H9 (cell line): ENCODE measurements at regions not wholly inside any gene's neighbourhood (a gene's known extent, or its start where the extent isn't known, plus 50 kb on each side); places are given as distances from the start of the nearest gene placed in this dataset.

Experiments used
- DNase-seq: peaks from one replicate; pipeline ENCODE4 v3.0.0-alpha.2; 2017
- H2AFZ ChIP-seq: one replicate; pipeline ENCODE4 v1.6.1; 2013; ENCODE audit warnings: mild to moderate bottlenecking, low read length, control low read depth, moderate library complexity
- H2AK5ac ChIP-seq: 2 replicates; pipeline ENCODE4 v1.6.1; 2013; ENCODE audit warnings: low read length, control low read depth, mixed read lengths; ENCODE audit not compliant: insufficient read length
- H2BK120ac ChIP-seq: one replicate; pipeline ENCODE4 v1.6.1; 2013; ENCODE audit warnings: low read depth, mild to moderate bottlenecking, low read length, control low read depth, inconsistent platforms; ENCODE audit not compliant: poor library complexity, severe bottlenecking
- H2BK12ac ChIP-seq: 2 replicates; pipeline ENCODE4 v1.6.1; 2013; ENCODE audit warnings: low read length, control low read depth, mixed read lengths, low read depth; ENCODE audit not compliant: insufficient read length
- H2BK15ac ChIP-seq: 2 replicates; pipeline ENCODE4 v1.6.1; 2013; ENCODE audit warnings: low read depth, low read length, control low read depth
- H2BK20ac ChIP-seq: one replicate; pipeline ENCODE4 v1.6.1; 2013; ENCODE audit warnings: low read depth, mild to moderate bottlenecking, low read length, control low read depth, inconsistent platforms; ENCODE audit not compliant: poor library complexity, severe bottlenecking
- H2BK5ac ChIP-seq: 2 replicates; pipeline ENCODE4 v1.6.1; 2013; ENCODE audit warnings: low read length, control low read depth, mixed read lengths; ENCODE audit not compliant: insufficient read length
- H3K14ac ChIP-seq: 2 replicates; pipeline ENCODE4 v1.6.1; 2013; ENCODE audit warnings: low read length, control low read depth; ENCODE audit not compliant: insufficient read depth
- H3K18ac ChIP-seq: 2 replicates; pipeline ENCODE4 v1.6.1; 2013; ENCODE audit warnings: low read depth, mild to moderate bottlenecking, mixed read lengths, low read length, control low read depth; ENCODE audit not compliant: insufficient read length
- H3K23ac ChIP-seq: 2 replicates; pipeline ENCODE4 v1.6.1; 2013; ENCODE audit warnings: low read length, control low read depth, mixed read lengths, low read depth; ENCODE audit not compliant: insufficient read length
- H3K23me2 ChIP-seq: 2 replicates; pipeline ENCODE4 v1.6.1; 2013; ENCODE audit warnings: low read depth, mild to moderate bottlenecking, mixed read lengths, low read length, control low read depth; ENCODE audit not compliant: insufficient read length, poor library complexity, severe bottlenecking
- H3K27ac ChIP-seq: 2 replicates; pipeline ENCODE4 v1.5.1; 2013; ENCODE audit warnings: low read length, control low read depth, mixed read lengths, low read depth; ENCODE audit not compliant: insufficient read length
- H3K27me3 ChIP-seq: 2 replicates; pipeline ENCODE4 v1.6.1; 2013; ENCODE audit warnings: low read length, control low read depth, inconsistent platforms; ENCODE audit not compliant: insufficient read depth
- H3K4ac ChIP-seq: 2 replicates; pipeline ENCODE4 v1.6.1; 2013; ENCODE audit warnings: low read depth, mild to moderate bottlenecking, control low read depth, inconsistent platforms, low read length, moderate library complexity
- H3K4me1 ChIP-seq: 2 replicates; pipeline ENCODE4 v1.6.1; 2013; ENCODE audit warnings: low read length, control low read depth, inconsistent platforms; ENCODE audit not compliant: insufficient read depth
- H3K4me2 ChIP-seq: 2 replicates; pipeline ENCODE4 v1.6.1; 2013; ENCODE audit warnings: low read length, control low read depth, mixed read lengths; ENCODE audit not compliant: insufficient read length, insufficient read depth
- H3K56ac ChIP-seq: 2 replicates; pipeline ENCODE4 v1.6.1; 2013; ENCODE audit warnings: low read depth, mild to moderate bottlenecking, mixed read lengths, low read length, control low read depth; ENCODE audit not compliant: insufficient read length
- H3K79me1 ChIP-seq: 2 replicates; pipeline ENCODE4 v1.6.1; 2013; ENCODE audit warnings: low read depth, mild to moderate bottlenecking, moderate library complexity, low read length, control low read depth, inconsistent platforms; ENCODE audit not compliant: insufficient read depth, poor library complexity, severe bottlenecking
- H3K79me2 ChIP-seq: 2 replicates; pipeline ENCODE4 v1.6.1; 2013; ENCODE audit warnings: low read length, control low read depth, inconsistent platforms; ENCODE audit not compliant: insufficient read depth
- H3K9ac ChIP-seq: 2 replicates; pipeline ENCODE4 v1.6.1; 2013; ENCODE audit warnings: low read length, control low read depth, mixed read lengths; ENCODE audit not compliant: insufficient read length; ENCODE audit errors: extremely low read depth
- H3K9me3 ChIP-seq: one replicate; pipeline ENCODE4 v1.6.1; 2013; ENCODE audit warnings: low read depth, low read length, inconsistent platforms; ENCODE audit not compliant: control insufficient read depth
- H3T11ph ChIP-seq: one replicate; pipeline ENCODE4 v1.6.1; 2013; ENCODE audit warnings: mild to moderate bottlenecking, low read length, control low read depth, inconsistent platforms
- H4K20me1 ChIP-seq: one replicate; pipeline ENCODE4 v1.6.1; 2013; ENCODE audit not compliant: control insufficient read depth, insufficient read length, insufficient read depth
- H4K5ac ChIP-seq: 2 replicates; pipeline ENCODE4 v1.6.1; 2013; ENCODE audit warnings: low read depth, mild to moderate bottlenecking, mixed read lengths, low read length, control low read depth; ENCODE audit not compliant: insufficient read length
- H4K8ac ChIP-seq: replicated peaks from 2 replicates; pipeline ENCODE4 v1.6.1; 2013; ENCODE audit warnings: low read length, control low read depth, mixed read lengths, low read depth; ENCODE audit not compliant: insufficient read length
- H4K91ac ChIP-seq: 2 replicates; pipeline ENCODE4 v1.6.1; 2013; ENCODE audit warnings: low read depth, mild to moderate bottlenecking, moderate library complexity, mixed read lengths, low read length, control low read depth; ENCODE audit not compliant: insufficient read length
- H3K27ac Mint-ChIP-seq, 3 experiments: 2 replicates in 2 of 3; 3 replicates in 1 of 3; pipeline ENCODE4 v1.8.0; 2020 to 2021; ENCODE audit warnings: mixed read lengths in 3 of 3, mild to moderate bottlenecking in 1 of 3, moderate library complexity in 1 of 3
- H3K27me3 Mint-ChIP-seq: 2 replicates; pipeline ENCODE4 v1.8.0; 2021; ENCODE audit warnings: low read depth, mild to moderate bottlenecking, moderate library complexity, mixed read lengths
- H3K36me3 Mint-ChIP-seq, 3 experiments: 2 replicates in 2 of 3; 3 replicates in 1 of 3; pipeline ENCODE4 v1.8.0; 2020 to 2021; ENCODE audit warnings: low read depth in 3 of 3, mixed read lengths in 3 of 3; ENCODE audit not compliant: insufficient read depth in 1 of 3
- H3K4me1 Mint-ChIP-seq, 2 experiments: 2 replicates each; pipeline ENCODE4 v1.8.0; 2020; ENCODE audit warnings: mixed read lengths in 2 of 2
- H3K4me3 Mint-ChIP-seq, 2 experiments: 2 replicates in 1 of 2; 3 replicates in 1 of 2; pipeline ENCODE4 v1.8.0; 2020 to 2021; ENCODE audit warnings: mild to moderate bottlenecking in 2 of 2, mixed read lengths in 2 of 2, moderate library complexity in 1 of 2
- H3K9me3 Mint-ChIP-seq, 2 experiments: 2 replicates in 1 of 2; 3 replicates in 1 of 2; pipeline ENCODE4 v1.8.0; 2020; ENCODE audit warnings: mild to moderate bottlenecking in 2 of 2, mixed read lengths in 2 of 2, moderate library complexity in 1 of 2
- CTCF ChIP-seq: fragments of 200-600 bp; sonication (generic); conservative IDR thresholded peaks from 3 replicates; pipeline ENCODE4 v1.8.0; 2021; ENCODE audit warnings: antibody characterized with exemption, mild to moderate bottlenecking
- WGBS: extraction: QIAGEN DNeasy Blood & Tissue Kit; methylation state at CpG from one replicate; pipeline ENCODE4 v1.1.7; 2013; ENCODE audit warnings: missing lambda C conversion rate, low lambda C conversion rate, mixed read lengths; ENCODE audit not compliant: insufficient read length; ENCODE audit errors: extremely low coverage; 5-methylcytosine and 5-hydroxymethylcytosine counted together

GRCh38 chr4:97262769-97263168 lies 880.5 kb downstream of the STPG2 start:
- no peak overlapping the region for H3K23ac ChIP-seq
- Mint-ChIP-seq H3K27ac (no peak overlapping the region), H3K4me1 (no peaks in the 10 kb centered on the region), H3K27me3 (no peaks in the 10 kb centered on the region), H3K4me3 (no peak overlapping the region), H3K9me3 (no peaks in the 10 kb centered on the region; a peak in 2 of 5 replicates), H3K36me3 (no peaks in the 10 kb centered on the region; a peak in 1 of 7 replicates)
- H2AK5ac ChIP-seq, result no peak overlapping the region
- H2BK5ac ChIP-seq, result no peak overlapping the region
- no peaks in the 10 kb centered on the region for H4K20me1 ChIP-seq
- H3K9me3 ChIP-seq, result no peaks in the 10 kb centered on the region
- DNase-seq, result no peak
- H3K56ac ChIP-seq, result no peak overlapping the region
- H3K4me2 ChIP-seq, result no peak overlapping the region
- H4K8ac ChIP-seq, result no peak overlapping the region
- H2AFZ ChIP-seq, result no peak overlapping the region
- H4K91ac ChIP-seq, result no peak overlapping the region
- WGBS, result no CpG with 5 or more reads among the region's 6 CpGs
- H3K79me1 ChIP-seq, result no peaks in the 10 kb centered on the region
- H4K5ac ChIP-seq, result no peak overlapping the region
- no peaks in the 10 kb centered on the region for H3K4me1 ChIP-seq
- H2BK12ac ChIP-seq, result no peak overlapping the region
- no peak overlapping the region for H3T11ph ChIP-seq
- H2BK20ac ChIP-seq, result no peak overlapping the region
- no peak for TF ChIP-seq CTCF
- H3K79me2 ChIP-seq, result no peaks in the 10 kb centered on the region
- no peak overlapping the region for H3K27ac ChIP-seq
- H3K14ac ChIP-seq, result no peak overlapping the region
- no peaks in the 10 kb centered on the region for H3K23me2 ChIP-seq
- no peak overlapping the region for H2BK15ac ChIP-seq
- no peak overlapping the region for H3K18ac ChIP-seq
- no peak overlapping the region for H2BK120ac ChIP-seq
- no peaks in the 10 kb centered on the region for H3K27me3 ChIP-seq
- no peak overlapping the region for H3K9ac ChIP-seq
- no peak overlapping the region for H3K4ac ChIP-seq
